KMS-11 (cell line): ENCODE measurements at regions not wholly inside any gene's neighbourhood (a gene's known extent, or its start where the extent isn't known, plus 50 kb on each side); places are given as distances from the start of the nearest gene placed in this dataset.

Experiments used
- H2AFZ ChIP-seq: fragments of 200-600 bp; sonication (generic); 2 replicates; pipeline ENCODE4 v1.6.1; 2016; ENCODE audit warnings: antibody characterized with exemption, mixed run types, low read depth
- H3K27ac ChIP-seq: fragments of 200-600 bp; sonication (generic); 2 replicates; pipeline ENCODE4 v1.6.1; 2016; ENCODE audit warnings: mild to moderate bottlenecking, mixed run types
- H3K27me3 ChIP-seq: fragments of 200-600 bp; sonication (generic); 2 replicates; pipeline ENCODE4 v1.6.1; 2017; ENCODE audit warnings: mild to moderate bottlenecking, low read depth, mixed run types, moderate library complexity; ENCODE audit not compliant: insufficient read depth
- H3K36me3 ChIP-seq: fragments of 200-600 bp; sonication (generic); 2 replicates; pipeline ENCODE4 v1.6.1; 2017; ENCODE audit warnings: mild to moderate bottlenecking, mixed run types; ENCODE audit not compliant: insufficient read depth
- H3K4me1 ChIP-seq: fragments of 200-600 bp; sonication (generic); 2 replicates; pipeline ENCODE4 v1.6.1; 2016; ENCODE audit warnings: mild to moderate bottlenecking, low read depth, mixed run types; ENCODE audit not compliant: poor library complexity, severe bottlenecking
- H3K4me2 ChIP-seq: fragments of 200-600 bp; sonication (generic); 2 replicates; pipeline ENCODE4 v1.7.0; 2016; ENCODE audit warnings: mild to moderate bottlenecking, mixed run types
- H3K4me3 ChIP-seq: fragments of 200-600 bp; sonication (generic); IDR thresholded peaks from 2 replicates; pipeline ENCODE4 v1.6.1; 2017; ENCODE audit warnings: low read depth, low read length, mixed read lengths; ENCODE audit not compliant: insufficient read depth
- H3K79me2 ChIP-seq: fragments of 200-600 bp; sonication (generic); 2 replicates; pipeline ENCODE4 v1.6.1; 2016; ENCODE audit warnings: low read depth, mixed run types; ENCODE audit not compliant: insufficient read depth
- H3K9ac ChIP-seq: fragments of 200-600 bp; sonication (generic); 2 replicates; pipeline ENCODE4 v1.6.1; 2016; ENCODE audit warnings: mild to moderate bottlenecking, mixed run types
- H4K20me1 ChIP-seq: fragments of 200-600 bp; sonication (generic); 2 replicates; pipeline ENCODE4 v1.6.1; 2016; ENCODE audit warnings: mild to moderate bottlenecking, mixed run types; ENCODE audit not compliant: insufficient read depth
- CTCF ChIP-seq: fragments of 200-600 bp; sonication (generic); conservative IDR thresholded peaks from 2 replicates; pipeline ENCODE4 v1.6.1; 2017; ENCODE audit warnings: low read depth, mild to moderate bottlenecking, antibody characterized with exemption, low read length, moderate library complexity, mixed read lengths

- peaks cover 57% of the 10 kb centered on the region for H3K79me2 ChIP-seq
- H2AFZ ChIP-seq = no peak overlapping the region
- H3K4me2 ChIP-seq = no peak overlapping the region; the same call in 1 of the 2 replicates
- H3K4me1 ChIP-seq = peaks cover 45% of the 10 kb centered on the region
- no peak overlapping the region for H3K4me3 ChIP-seq
- no peak overlapping the region for H3K27ac ChIP-seq
- no peak for TF ChIP-seq CTCF
- H4K20me1 ChIP-seq = no peaks in the 10 kb centered on the region
- no peaks in the 10 kb centered on the region for H3K36me3 ChIP-seq
- no peaks in the 10 kb centered on the region for H3K27me3 ChIP-seq
- no peak overlapping the region for H3K9ac ChIP-seq
These were observed 67.2 kb upstream of the PTGR2 start for GRCh38 chr14:73784181-73784987.

DNA sequence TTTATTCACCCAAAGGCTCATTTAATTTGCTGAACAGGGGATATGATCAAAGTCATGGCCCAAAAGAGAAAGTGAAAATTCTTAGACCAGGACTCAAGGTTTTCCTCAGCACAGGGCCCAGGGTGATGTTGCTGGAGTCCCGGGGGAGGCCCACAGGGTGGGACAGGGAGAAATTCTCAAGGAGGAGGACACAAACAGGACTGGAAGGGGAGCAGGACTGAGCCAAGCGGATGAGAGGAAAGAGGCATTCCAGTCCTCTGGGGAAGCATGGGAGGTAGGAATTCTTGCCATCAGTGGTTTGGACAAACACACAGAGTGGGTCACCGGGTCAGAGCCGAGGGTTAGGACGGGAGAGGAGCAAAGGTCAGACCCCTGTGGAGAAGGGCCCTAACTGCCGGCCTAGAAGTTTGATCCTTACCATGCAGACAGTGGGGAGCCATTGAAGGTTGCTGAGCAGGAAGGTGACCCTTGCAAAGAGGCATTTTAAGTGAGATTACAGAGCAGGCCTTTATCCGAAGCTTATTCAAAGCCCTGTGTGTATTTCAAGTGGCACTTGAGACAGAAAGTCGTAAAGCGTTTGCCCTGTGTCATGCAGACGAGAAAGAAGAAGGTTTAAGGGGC, 68.4 kb upstream of the PTGR2 start:
- H3K79me2 ChIP-seq = peaks cover 65% of the 10 kb centered on the region

DNA sequence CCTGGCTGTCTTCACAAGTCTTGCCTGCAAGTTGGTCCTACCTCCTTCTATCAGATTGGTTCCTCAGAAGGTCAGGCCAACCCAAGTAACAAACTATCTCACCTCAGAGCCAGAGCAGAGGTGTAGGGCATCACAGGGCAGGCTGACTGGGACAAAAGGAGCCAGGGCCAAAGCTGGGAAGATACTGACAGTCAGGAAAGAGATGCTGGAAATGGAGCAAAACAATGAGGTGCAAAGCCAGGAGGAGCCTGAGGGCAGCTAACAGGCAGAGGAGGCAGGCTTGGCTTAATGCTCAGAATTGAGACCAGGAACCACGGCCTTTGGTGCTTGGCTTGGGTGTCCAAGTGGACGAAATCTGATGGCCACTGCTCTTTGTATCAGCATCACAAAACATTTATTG, 68.4 kb upstream of the PNMA1 start:
- Histone ChIP-seq H3K4me1 (peaks cover 31% of the 10 kb centered on the region), H4K20me1 (no peaks in the 10 kb centered on the region), H3K79me2 (peaks cover 65% of the 10 kb centered on the region), H3K4me3 (no peak overlapping the region), H3K27ac (no peak overlapping the region), H3K27me3 (no peaks in the 10 kb centered on the region), H2AFZ (no peak overlapping the region), H3K9ac (no peak overlapping the region), H3K4me2 (0 out of 2 replicates have a peak overlapping the region, but pooled peaks have one; percentile 15), H3K36me3 (no peaks in the 10 kb centered on the region)
- TF ChIP-seq CTCF = no peak

More for the DNA sequence above, 68.4 kb upstream of the PTGR2 start:
- Histone ChIP-seq H3K36me3 (no peaks in the 10 kb centered on the region), H3K4me3 (no peak overlapping the region), H4K20me1 (no peaks in the 10 kb centered on the region), H2AFZ (no peak overlapping the region), H3K27ac (no peak overlapping the region), H3K9ac (no peak overlapping the region), H3K4me2 (peak overlapping the region; percentile 15; the same call in 1 of the 2 replicates), H3K27me3 (no peaks in the 10 kb centered on the region), H3K4me1 (peaks cover 33% of the 10 kb centered on the region)
- TF ChIP-seq CTCF = no peak

- peaks cover 70% of the 10 kb centered on the region for H3K79me2 ChIP-seq
- H3K27ac ChIP-seq = no peak overlapping the region
- H3K4me1 ChIP-seq = peaks cover 45% of the 10 kb centered on the region
These were observed 66.7 kb upstream of the PNMA1 start for GRCh38 chr14:73780896-73781295.

More at GRCh38 chr14:73780896-73781295, 66.7 kb upstream of the PNMA1 start:
- Histone ChIP-seq H3K4me2 (no peak overlapping the region), H3K9ac (no peak overlapping the region), H4K20me1 (no peaks in the 10 kb centered on the region), H3K27me3 (no peaks in the 10 kb centered on the region), H3K4me3 (no peak overlapping the region), H2AFZ (no peak overlapping the region), H3K36me3 (no peaks in the 10 kb centered on the region)
- TF ChIP-seq CTCF = no peak
